ENCODE measurements at regions not wholly inside any gene's neighbourhood (a gene's known extent, or its start where the extent isn't known, plus 50 kb on each side); places are given as distances from the start of the nearest gene placed in this dataset.
A peak's percentile ranks its signal among the peaks of the same experiment; 100 is the strongest.

- H4K8ac ChIP-seq (ENCODE audit: extremely low read depth, insufficient read depth, low read length), result no peak overlapping the region
- WGBS, 2 experiments (ENCODE audit: extremely low coverage in 1 of 2, insufficient coverage in 1 of 2, insufficient read length in 1 of 2, insufficient replicate concordance in 2 of 2, low coverage in 1 of 2, low lambda C conversion rate in 2 of 2, missing lambda C conversion rate in 1 of 2), result 64% methylated on average over 16 of the region's 16 CpGs; no CpG with 5 or more reads in 1 of the 2 experiments
- H2BK120ac ChIP-seq (replicated peaks; ENCODE audit: low read depth, low read length), result no peak overlapping the region
- no peaks in the 10 kb centered on the region; the same call in 1 of the 2 replicates for H3K23me2 ChIP-seq (ENCODE audit: low read depth, low read length)
- no peak for TF ChIP-seq ATF2 (IDR thresholded peaks at IDR 0.05; ENCODE audit: low read length)
- TF ChIP-seq EP300 (IDR thresholded peaks at IDR 0.05; ENCODE audit: borderline replicate concordance in 1 of 2, low read depth in 2 of 2, low read length in 2 of 2), result no peak
- H3K14ac ChIP-seq (ENCODE audit: insufficient read length), result no peak overlapping the region
- FAIRE-seq (no peak), DNase-seq (ENCODE audit: low read depth in 1 of 2, low spot score in 2 of 2) (peak in 1 of 2 experiments; percentile 34)
- no peak overlapping the region for H2BK12ac ChIP-seq (ENCODE audit: low read depth, low read length)
- no peak overlapping the region for H3K9ac ChIP-seq (replicated peaks in 1 of 4; ENCODE audit: extremely low read depth in 1 of 4, low read depth in 3 of 4, low read length in 3 of 4)
- peak overlapping the region in 1 of 2 experiments; percentile 47; a peak in 2 of 4 replicates for H3K4me2 ChIP-seq (ENCODE audit: insufficient read depth in 1 of 2, low read depth in 2 of 2, low read length in 2 of 2)
- ChIA-PET CTCF (ENCODE audit: partially characterized antibody) (no interaction called here), POLR2A (ENCODE audit: partially characterized antibody) (no interaction called here)
- H2BK15ac ChIP-seq (ENCODE audit: low read length), result no peak overlapping the region
- H2AK5ac ChIP-seq (ENCODE audit: low read depth, low read length), result no peak overlapping the region; the same call in 1 of the 2 replicates
- H3K23ac ChIP-seq (ENCODE audit: insufficient read length), result no peak overlapping the region
- no peak overlapping the region for H3K4ac ChIP-seq (replicated peaks; ENCODE audit: insufficient read length, low read depth, low read length)
- H3K56ac ChIP-seq (replicated peaks; ENCODE audit: insufficient read length, low read depth, low read length), result no peak overlapping the region
- H4K91ac ChIP-seq (replicated peaks; ENCODE audit: insufficient read length, low read length), result no peak overlapping the region
- no peak overlapping the region for H2BK5ac ChIP-seq (ENCODE audit: low read depth, low read length)
- H3K4me1 ChIP-seq (replicated peaks in 1 of 4; ENCODE audit: control insufficient read depth in 3 of 4, insufficient read depth in 4 of 4, low read length in 3 of 4), result peaks cover 0 to 13% (median 5%) of the 10 kb centered on the region in 4 experiments; a peak in 4 of 7 replicates
- H4K20me1 ChIP-seq (replicated peaks in 1 of 2; ENCODE audit: control insufficient read depth in 1 of 2, insufficient read depth in 2 of 2, low read length in 2 of 2), result no peaks in the 10 kb centered on the region
- no peaks in the 10 kb centered on the region for H3K79me1 ChIP-seq (ENCODE audit: low read depth, low read length)
- peaks cover 0 to 4% (median 0%) of the 10 kb centered on the region in 4 experiments; a peak in 2 of 7 replicates for H3K27me3 ChIP-seq (replicated peaks in 1 of 4; ENCODE audit: control insufficient read depth in 3 of 4, extremely low read depth in 1 of 4, insufficient read depth in 3 of 4, low read length in 3 of 4)
- H4K5ac ChIP-seq (ENCODE audit: insufficient read length, low read depth, low read length), result no peak overlapping the region
- H3K4me3 ChIP-seq (ENCODE audit: extremely low read depth in 1 of 4, insufficient read depth in 2 of 4, low read depth in 3 of 4, low read length in 4 of 4), result no peak overlapping the region
- no peak overlapping the region for H3K27ac ChIP-seq (ENCODE audit: low read depth, low read length)
- H3K79me2 ChIP-seq (ENCODE audit: control insufficient read depth in 1 of 2, insufficient read depth in 2 of 2, low read length in 2 of 2), result no peaks in the 10 kb centered on the region
- H3K18ac ChIP-seq (ENCODE audit: extremely low read depth, low read length), result no peak overlapping the region; the same call in 1 of the 2 replicates
- H2BK20ac ChIP-seq (ENCODE audit: low read length), result no peak overlapping the region
- H3K9me3 ChIP-seq (ENCODE audit: insufficient read depth in 2 of 2, low read depth in 1 of 2, low read length in 1 of 2), result no peaks in the 10 kb centered on the region
- H2AFZ ChIP-seq (ENCODE audit: low read length), result peak overlapping the region; percentile 78; the same call in 1 of the 2 replicates
- H3K36me3 ChIP-seq (ENCODE audit: control insufficient read depth in 2 of 4, insufficient read depth in 4 of 4, low read length in 3 of 4), result no peaks in the 10 kb centered on the region
Measured at GRCh38 chrX:805103-805670, 174.6 kb downstream of the SHOX start.

Data from H1 (cell line).